ENCODE measurements at regions not wholly inside any gene's neighbourhood (a gene's known extent, or its start where the extent isn't known, plus 50 kb on each side); places are given as distances from the start of the nearest gene placed in this dataset.

GRCh38 chrX:134172588-134173259 lies 64.3 kb upstream of the CCDC160 start:
- peak; percentile 41 for DNase-seq (ENCODE audit: low spot score)
- ATAC-seq, result peak; percentile 68

- no peak for DNase-seq (ENCODE audit: low spot score)
- ATAC-seq, result no peak
Observed at GRCh38 chrX:134173541-134174272, 63.3 kb upstream of the CCDC160 start.

GRCh38 chrX:134174273-134174660 lies 62.7 kb upstream of the CCDC160 start:
- no peak for ATAC-seq

DNA sequence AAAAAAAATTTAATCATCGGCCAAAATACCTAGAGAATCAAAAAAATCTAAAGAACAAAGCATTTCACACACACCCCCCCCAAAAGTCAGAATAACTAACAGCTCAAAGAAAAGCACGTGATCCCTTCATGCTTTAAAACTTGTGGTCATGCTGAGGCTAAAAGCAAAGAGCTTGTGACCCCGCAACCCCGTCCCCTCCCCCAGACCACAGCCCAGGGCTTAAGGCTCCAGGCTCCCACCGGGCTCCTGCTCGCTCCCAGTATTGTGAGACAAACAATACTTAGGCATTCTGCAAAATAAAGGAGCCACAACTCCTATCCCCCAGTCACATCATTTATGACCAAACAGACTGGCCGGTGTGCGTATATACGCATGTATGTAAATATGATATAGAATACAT lies 62.1 kb upstream of the CCDC160 start:
- ATAC-seq (no peak), DNase-seq (ENCODE audit: low spot score) (no peak)

More at GRCh38 chrX:134174273-134174660, 62.7 kb upstream of the CCDC160 start:
- no peak for DNase-seq (ENCODE audit: low spot score)

- DNase-seq (ENCODE audit: low spot score) (no peak), ATAC-seq (no peak)
Observed at GRCh38 chrX:134177527-134177926, 59.5 kb upstream of the CCDC160 start.

DNA sequence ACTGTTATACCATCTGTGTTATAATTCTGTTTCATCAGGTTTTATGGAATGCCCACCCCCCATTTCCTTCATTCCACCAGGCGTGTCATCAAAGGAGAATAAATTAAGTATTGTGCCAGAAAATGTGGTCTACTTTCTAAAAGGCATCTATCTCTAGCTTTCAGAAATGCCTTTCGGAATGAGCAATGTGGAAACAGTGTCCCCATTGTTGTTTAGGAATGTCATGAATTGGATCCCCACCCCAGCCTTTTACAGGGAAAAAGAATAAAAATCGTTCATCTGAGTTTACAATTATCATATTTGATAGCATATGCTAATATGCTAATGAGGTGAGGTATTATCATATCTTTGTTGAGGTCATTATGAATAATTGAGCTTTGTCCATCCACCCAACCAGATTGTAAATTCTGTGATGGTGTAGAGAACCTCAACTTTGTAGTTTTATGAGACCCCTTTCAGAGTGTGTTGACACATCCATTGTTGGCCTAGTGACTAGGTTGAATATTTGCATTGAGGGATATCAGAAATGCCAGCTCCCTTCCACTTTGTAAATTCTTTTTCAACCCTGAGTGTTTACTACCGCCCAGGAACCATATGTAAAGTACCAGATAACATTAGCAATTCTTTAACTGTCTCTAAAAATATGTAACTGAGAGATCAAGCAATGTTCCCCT lies 56.2 kb upstream of the CCDC160 start:
- ATAC-seq (no peak), DNase-seq (ENCODE audit: low spot score) (no peak)

GRCh38 chrX:134181275-134181660 lies 55.7 kb upstream of the CCDC160 start:
- ATAC-seq, result no peak
- no peak for DNase-seq (ENCODE audit: low spot score)

DNA sequence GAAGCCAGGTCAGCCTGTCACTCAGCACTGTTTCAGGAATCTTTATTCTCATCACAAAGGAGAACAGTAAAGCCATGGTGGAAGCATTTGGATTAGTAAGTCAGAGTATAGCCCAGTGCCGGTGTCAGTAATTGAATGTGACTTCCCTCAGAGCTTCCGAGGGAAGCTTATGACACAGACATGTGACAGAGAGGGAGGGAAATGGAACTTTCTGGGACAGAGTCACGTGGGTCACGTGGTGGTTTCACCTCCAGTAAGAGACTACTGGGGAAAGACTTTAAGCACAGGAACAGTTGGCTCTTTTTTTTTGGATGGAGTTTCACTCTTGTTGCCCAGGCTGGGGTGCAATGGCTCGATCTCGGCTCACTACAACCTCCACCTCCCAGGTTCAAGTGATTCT lies 53.3 kb upstream of the CCDC160 start:
- ATAC-seq (no peak), DNase-seq (ENCODE audit: low spot score) (no peak)

GRCh38 chrX:134184936-134185335 lies 52.0 kb upstream of the CCDC160 start:
- no peak for DNase-seq (ENCODE audit: low spot score)
- no peak for ATAC-seq

DNA sequence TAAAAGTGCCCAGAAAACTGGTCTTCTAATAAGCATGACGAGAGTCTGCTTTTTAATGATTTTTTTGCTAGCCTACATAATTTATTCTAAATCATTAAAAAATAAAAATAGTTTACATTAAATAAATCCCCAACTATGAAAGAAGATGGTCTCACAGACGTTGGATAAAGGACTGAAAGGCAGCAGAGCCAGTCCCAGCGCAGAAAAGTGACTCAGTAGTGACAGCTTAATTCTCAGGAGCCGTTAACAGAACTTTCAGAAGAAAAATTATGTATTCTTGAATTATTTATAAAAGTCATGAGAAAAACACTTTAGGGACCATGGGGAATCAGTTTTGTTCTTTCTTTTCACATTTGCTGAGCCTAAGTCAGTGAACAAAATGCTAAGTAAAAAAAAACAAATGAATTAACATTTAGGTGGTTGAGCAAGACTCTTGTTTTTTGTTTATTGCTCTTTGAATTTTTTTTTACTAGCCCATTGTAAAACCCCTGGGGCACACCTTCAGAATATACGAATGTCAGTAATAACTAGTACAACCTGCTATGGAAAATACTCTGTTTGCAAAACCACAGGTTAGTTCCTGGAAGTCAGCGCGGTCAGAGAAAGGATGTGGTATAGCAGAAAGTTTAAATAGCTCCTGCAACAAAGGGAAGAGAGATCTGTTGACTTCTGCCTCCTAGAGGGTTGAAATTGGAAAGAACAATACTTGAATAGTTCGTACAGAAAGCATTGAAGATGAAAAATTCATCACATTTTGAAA lies 50.4 kb upstream of the CCDC160 start:
- DNase-seq (ENCODE audit: low spot score) (no peak), ATAC-seq (no peak)

Data from left lobe of liver (tissue), 2 donors.